ENCODE measurements at regions not wholly inside any gene's neighbourhood (a gene's known extent, or its start where the extent isn't known, plus 50 kb on each side); places are given as distances from the start of the nearest gene placed in this dataset.

- no peak for DNase-seq
- no peak overlapping the region for H3K27ac ChIP-seq
- no peak for TF ChIP-seq CTCF (IDR thresholded peaks at IDR 0.05; ENCODE audit: low read depth, low read length, missing control alignments)
- no peaks in the 10 kb centered on the region for H3K36me3 ChIP-seq (replicated peaks)
- in situ Hi-C loops (cut with HindIII; ENCODE audit: low pct_ligation_motif_present, low sequenced_read_pairs), result no loop called here
- H3K4me3 ChIP-seq (ENCODE audit: low read depth, low read length), result no peak overlapping the region
- no peaks in the 10 kb centered on the region for H3K27me3 ChIP-seq (replicated peaks)
These were observed 136.5 kb upstream of the VRK1 start for GRCh38 chr14:96660667-96661066.

GRCh38 chr14:96661244-96661969 lies 135.8 kb upstream of the VRK1 start:
- no peak for TF ChIP-seq CTCF (IDR thresholded peaks at IDR 0.05; ENCODE audit: low read depth, low read length, missing control alignments)
- no peak for DNase-seq
- in situ Hi-C loops (cut with HindIII; ENCODE audit: low pct_ligation_motif_present, low sequenced_read_pairs), result no loop called here
- Histone ChIP-seq H3K27ac (no peak overlapping the region), H3K27me3 (replicated peaks) (no peaks in the 10 kb centered on the region), H3K36me3 (replicated peaks) (no peaks in the 10 kb centered on the region), H3K4me3 (ENCODE audit: low read depth, low read length) (no peak overlapping the region)

- H3K4me3 ChIP-seq (ENCODE audit: low read depth, low read length), result no peak overlapping the region
- no peak for DNase-seq
- H3K27me3 ChIP-seq (replicated peaks), result no peaks in the 10 kb centered on the region
- in situ Hi-C loops (cut with HindIII; ENCODE audit: low pct_ligation_motif_present, low sequenced_read_pairs), result no loop called here
- H3K27ac ChIP-seq, result no peak overlapping the region
- no peak for TF ChIP-seq CTCF (IDR thresholded peaks at IDR 0.05; ENCODE audit: low read depth, low read length, missing control alignments)
- H3K36me3 ChIP-seq (replicated peaks), result no peaks in the 10 kb centered on the region
These were observed 134.8 kb upstream of the VRK1 start for GRCh38 chr14:96662116-96662970.

- H3K27me3 ChIP-seq (replicated peaks), result no peaks in the 10 kb centered on the region
- no peak for DNase-seq
- no peak for TF ChIP-seq CTCF (IDR thresholded peaks at IDR 0.05; ENCODE audit: low read depth, low read length, missing control alignments)
- H3K36me3 ChIP-seq (replicated peaks), result no peaks in the 10 kb centered on the region
- in situ Hi-C loops (cut with HindIII; ENCODE audit: low pct_ligation_motif_present, low sequenced_read_pairs), result no loop called here
- no peak overlapping the region for H3K27ac ChIP-seq
- H3K4me3 ChIP-seq (ENCODE audit: low read depth, low read length), result no peak overlapping the region
These were observed 134.1 kb upstream of the VRK1 start for GRCh38 chr14:96663076-96663475.

GRCh38 chr14:96663491-96664067 lies 133.6 kb upstream of the VRK1 start:
- Histone ChIP-seq H3K27ac (no peak overlapping the region), H3K36me3 (replicated peaks) (no peaks in the 10 kb centered on the region), H3K27me3 (replicated peaks) (no peaks in the 10 kb centered on the region), H3K4me3 (ENCODE audit: low read depth, low read length) (no peak overlapping the region)
- in situ Hi-C loops (cut with HindIII; ENCODE audit: low pct_ligation_motif_present, low sequenced_read_pairs), result no loop called here
- no peak for TF ChIP-seq CTCF (IDR thresholded peaks at IDR 0.05; ENCODE audit: low read depth, low read length, missing control alignments)
- DNase-seq, result no peak

Data from brain microvascular endothelial cell (primary cell).